Progenitor cell of endocrine pancreas (in vitro differentiated cells): ENCODE measurements at regions not wholly inside any gene's neighbourhood (a gene's known extent, or its start where the extent isn't known, plus 50 kb on each side); places are given as distances from the start of the nearest gene placed in this dataset.

Experiments used
- DNase-seq: peaks from one replicate; pipeline ENCODE4 v3.0.0; 2021; ENCODE audit warnings: low spot score; ENCODE audit not compliant: unreplicated experiment
- H3K27ac Mint-ChIP-seq: 2 replicates; pipeline ENCODE4 v1.8.0; 2021; ENCODE audit warnings: mild to moderate bottlenecking, moderate library complexity, mixed read lengths
- H3K27me3 Mint-ChIP-seq: 2 replicates; pipeline ENCODE4 v1.8.0; 2021; ENCODE audit warnings: mixed read lengths
- H3K36me3 Mint-ChIP-seq: 2 replicates; pipeline ENCODE4 v1.8.0; 2022; ENCODE audit warnings: mixed read lengths; ENCODE audit not compliant: insufficient read depth
- H3K4me1 Mint-ChIP-seq: 2 replicates; pipeline ENCODE4 v1.8.0; 2021; ENCODE audit warnings: low read depth, mixed read lengths
- H3K4me3 Mint-ChIP-seq: 2 replicates; pipeline ENCODE4 v1.8.0; 2021; ENCODE audit warnings: low read depth, mild to moderate bottlenecking, moderate library complexity, mixed read lengths
- H3K9me3 Mint-ChIP-seq: 2 replicates; pipeline ENCODE4 v1.8.0; 2021; ENCODE audit warnings: low read depth, mixed read lengths
- TF ChIP-seq, protein P1 (sequence below): fragments of 200-600 bp; sonication (generic); IDR thresholded peaks from one replicate; pipeline ENCODE4 v1.5.0; 2021; ENCODE audit warnings: antibody characterized with exemption, mild to moderate bottlenecking; ENCODE audit not compliant: unreplicated experiment

DNA sequence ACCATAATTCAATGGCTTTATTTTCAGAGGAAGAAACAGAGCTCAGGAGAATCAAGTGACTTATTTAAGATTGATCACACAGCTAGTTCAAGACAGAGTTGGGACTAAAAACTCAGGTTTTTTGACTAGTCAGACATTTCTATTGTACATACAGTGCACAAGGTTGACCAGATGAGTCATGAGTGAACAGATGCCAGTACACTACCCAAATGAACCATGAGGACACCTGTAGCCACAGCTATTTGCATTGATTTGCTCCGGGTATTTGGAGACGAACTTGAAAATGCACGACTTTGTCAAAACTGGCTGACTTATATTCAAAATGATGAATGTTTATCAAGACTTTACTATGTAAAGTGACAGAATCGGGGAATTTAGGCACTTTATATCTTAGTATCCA is 161.7 kb upstream of the ST6GALNAC5 start:
- Mint-ChIP-seq H3K36me3 (no peaks in the 10 kb centered on the region), H3K27me3 (peaks cover 6% of the 10 kb centered on the region), H3K4me1 (no peaks in the 10 kb centered on the region), H3K9me3 (no peaks in the 10 kb centered on the region), H3K27ac (no peak overlapping the region), H3K4me3 (no peak overlapping the region)
- no peak for DNase-seq
- TF ChIP-seq, protein P1, sequence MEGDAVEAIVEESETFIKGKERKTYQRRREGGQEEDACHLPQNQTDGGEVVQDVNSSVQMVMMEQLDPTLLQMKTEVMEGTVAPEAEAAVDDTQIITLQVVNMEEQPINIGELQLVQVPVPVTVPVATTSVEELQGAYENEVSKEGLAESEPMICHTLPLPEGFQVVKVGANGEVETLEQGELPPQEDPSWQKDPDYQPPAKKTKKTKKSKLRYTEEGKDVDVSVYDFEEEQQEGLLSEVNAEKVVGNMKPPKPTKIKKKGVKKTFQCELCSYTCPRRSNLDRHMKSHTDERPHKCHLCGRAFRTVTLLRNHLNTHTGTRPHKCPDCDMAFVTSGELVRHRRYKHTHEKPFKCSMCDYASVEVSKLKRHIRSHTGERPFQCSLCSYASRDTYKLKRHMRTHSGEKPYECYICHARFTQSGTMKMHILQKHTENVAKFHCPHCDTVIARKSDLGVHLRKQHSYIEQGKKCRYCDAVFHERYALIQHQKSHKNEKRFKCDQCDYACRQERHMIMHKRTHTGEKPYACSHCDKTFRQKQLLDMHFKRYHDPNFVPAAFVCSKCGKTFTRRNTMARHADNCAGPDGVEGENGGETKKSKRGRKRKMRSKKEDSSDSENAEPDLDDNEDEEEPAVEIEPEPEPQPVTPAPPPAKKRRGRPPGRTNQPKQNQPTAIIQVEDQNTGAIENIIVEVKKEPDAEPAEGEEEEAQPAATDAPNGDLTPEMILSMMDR = no peak

DNA sequence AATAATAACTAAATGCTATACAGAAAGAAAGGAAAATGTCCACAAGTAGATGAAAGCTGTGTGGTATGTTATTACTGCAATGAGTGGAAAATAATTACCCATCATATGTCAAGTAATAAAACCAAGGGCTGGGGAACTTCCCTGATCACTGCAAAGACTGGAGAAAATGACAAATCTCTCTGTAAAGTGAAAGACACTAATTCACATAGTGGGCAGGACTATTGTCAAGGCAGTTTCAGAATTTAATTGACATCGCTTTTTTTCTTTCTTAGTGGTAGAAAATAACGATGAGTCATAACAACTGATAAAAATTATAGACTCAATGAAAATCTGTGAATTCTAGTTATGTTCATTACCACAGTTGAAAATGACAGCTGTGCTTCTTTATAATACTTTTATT is 153.7 kb upstream of the ST6GALNAC5 start:
- Mint-ChIP-seq H3K4me1 (no peaks in the 10 kb centered on the region), H3K9me3 (no peaks in the 10 kb centered on the region), H3K27ac (no peak overlapping the region), H3K4me3 (no peak overlapping the region), H3K36me3 (no peaks in the 10 kb centered on the region), H3K27me3 (peaks cover 2% of the 10 kb centered on the region)
- TF ChIP-seq, protein P1 = no peak
- DNase-seq = no peak

- TF ChIP-seq, protein P1 = no peak
- no peaks in the 10 kb centered on the region for H3K4me1 Mint-ChIP-seq
- H3K4me3 Mint-ChIP-seq = no peak overlapping the region
- H3K27ac Mint-ChIP-seq = no peak overlapping the region
- no peaks in the 10 kb centered on the region for H3K36me3 Mint-ChIP-seq
- peaks cover 2% of the 10 kb centered on the region for H3K27me3 Mint-ChIP-seq
- DNase-seq = no peak
- H3K9me3 Mint-ChIP-seq = no peaks in the 10 kb centered on the region
Observed at GRCh38 chr1:76715474-76715873, 151.8 kb upstream of the ST6GALNAC5 start.

DNA sequence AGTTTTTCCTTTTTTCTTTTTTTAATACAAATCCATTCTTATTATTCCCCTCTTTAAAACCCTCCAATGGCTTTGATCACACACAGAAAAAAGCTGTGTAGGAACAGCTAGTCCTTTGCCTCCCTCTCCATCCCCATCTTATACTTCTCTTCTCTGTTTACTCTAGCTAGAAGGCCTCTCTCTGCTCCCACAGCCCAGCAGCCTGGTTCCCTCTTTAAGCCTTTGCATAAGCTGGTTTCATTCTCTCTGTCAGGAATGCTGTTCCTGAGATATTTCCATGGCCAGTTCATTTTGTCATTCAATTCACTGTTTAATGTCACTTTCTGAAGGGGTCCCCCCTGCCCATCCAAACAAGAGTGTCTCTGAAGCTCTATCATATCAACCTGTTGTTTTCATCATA is 143.3 kb upstream of the ST6GALNAC5 start:
- H3K27me3 Mint-ChIP-seq = peaks cover 38% of the 10 kb centered on the region
- TF ChIP-seq, protein P1 = no peak
- H3K27ac Mint-ChIP-seq = no peak overlapping the region
- H3K4me1 Mint-ChIP-seq = no peaks in the 10 kb centered on the region
- no peaks in the 10 kb centered on the region for H3K36me3 Mint-ChIP-seq
- DNase-seq = no peak
- H3K4me3 Mint-ChIP-seq = no peak overlapping the region
- H3K9me3 Mint-ChIP-seq = no peaks in the 10 kb centered on the region

GRCh38 chr1:76724816-76725215 is 142.5 kb upstream of the ST6GALNAC5 start:
- Mint-ChIP-seq H3K36me3 (no peaks in the 10 kb centered on the region), H3K27me3 (peaks cover 35% of the 10 kb centered on the region), H3K4me1 (no peaks in the 10 kb centered on the region), H3K27ac (no peak overlapping the region), H3K9me3 (no peaks in the 10 kb centered on the region), H3K4me3 (no peak overlapping the region)
- TF ChIP-seq, protein P1 = no peak
- DNase-seq = no peak
